Stimulated activated CD8-positive, alpha-beta memory T cell treated with anti-CD3 and anti-CD28 coated beads, Interleukin-12 subunit alpha, Interleukin-12 subunit beta, amount 100 ng/mL, for 24 hours (primary cell): ENCODE measurements at regions not wholly inside any gene's neighbourhood (a gene's known extent, or its start where the extent isn't known, plus 50 kb on each side); places are given as distances from the start of the nearest gene placed in this dataset.

Source experiments
- DNase-seq: peaks from one replicate; pipeline ENCODE4 v3.0.0-alpha.2; 2020; ENCODE audit errors: extremely low read depth

DNA sequence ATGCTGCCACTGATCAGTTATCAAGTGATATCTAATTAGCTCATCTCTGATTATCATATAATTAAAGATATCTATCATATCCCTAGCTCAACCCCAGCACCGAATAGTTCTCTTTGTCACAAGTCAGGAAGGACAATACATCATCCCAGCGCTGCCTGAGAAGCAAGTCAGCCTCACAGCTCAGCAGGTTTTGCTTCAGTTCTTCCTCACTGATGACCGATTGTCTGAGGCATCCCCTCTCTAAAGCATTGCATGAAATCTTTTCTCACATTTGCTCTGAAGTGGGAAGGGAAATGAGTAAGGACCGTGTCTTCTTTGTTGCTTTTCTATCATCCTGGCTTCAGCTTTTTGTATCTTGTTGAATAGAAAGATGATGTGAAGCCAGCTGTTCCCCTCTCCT is 247.9 kb downstream of the CMPK2 start:
- DNase-seq, result no peak

- DNase-seq, result no peak
Measured at GRCh38 chr2:6618201-6618600, 247.5 kb downstream of the CMPK2 start.

- DNase-seq, result no peak
Measured at GRCh38 chr2:6623746-6624145, 242.0 kb downstream of the CMPK2 start.

GRCh38 chr2:6626401-6627012 is 239.2 kb downstream of the CMPK2 start:
- no peak for DNase-seq

GRCh38 chr2:6627316-6627715 is 238.4 kb downstream of the CMPK2 start:
- no peak for DNase-seq

GRCh38 chr2:6630209-6630608 is 235.5 kb downstream of the CMPK2 start:
- no peak for DNase-seq

DNA sequence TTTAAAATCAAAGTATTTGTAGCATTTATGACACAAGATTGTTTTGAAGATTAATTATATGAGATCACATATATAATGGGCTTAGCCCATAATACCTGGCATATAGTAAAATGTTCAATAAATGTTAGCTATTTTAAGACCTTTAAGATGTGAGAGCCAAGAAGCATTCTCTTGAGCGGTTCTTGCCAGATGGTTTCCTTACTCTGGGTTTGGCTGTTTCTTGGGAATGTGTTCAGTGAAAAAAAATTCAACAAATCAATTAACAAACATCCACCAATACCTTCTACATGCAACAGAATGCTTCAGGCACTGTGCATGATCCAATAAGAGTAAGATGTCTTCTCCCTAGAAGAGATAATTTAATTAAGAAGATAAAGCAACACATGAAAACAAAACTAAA is 230.4 kb downstream of the CMPK2 start:
- no peak for DNase-seq

GRCh38 chr2:6637330-6637729 is 228.4 kb downstream of the CMPK2 start:
- no peak for DNase-seq

- no peak for DNase-seq
Measured at GRCh38 chr2:6639929-6640620, 225.6 kb downstream of the CMPK2 start.

DNA sequence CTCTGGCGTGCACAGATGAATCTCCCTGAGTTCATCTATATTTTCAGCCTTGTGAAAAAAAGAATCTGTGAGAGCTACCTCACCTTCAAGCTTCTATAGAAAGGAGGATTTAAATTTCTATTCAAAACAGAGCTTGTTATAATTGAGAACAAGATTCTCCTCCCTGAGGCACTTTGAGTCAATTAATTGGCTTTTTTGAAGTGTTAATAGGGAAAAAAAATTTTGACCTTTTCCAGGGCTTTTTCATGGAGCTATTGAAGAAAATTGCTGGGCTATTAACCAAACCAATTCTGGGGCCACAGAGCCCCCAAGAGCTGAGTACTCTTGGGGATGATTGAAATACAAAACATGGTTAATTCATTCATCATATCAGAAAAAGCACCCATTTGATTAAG is 225.1 kb downstream of the CMPK2 start:
- no peak for DNase-seq

DNA sequence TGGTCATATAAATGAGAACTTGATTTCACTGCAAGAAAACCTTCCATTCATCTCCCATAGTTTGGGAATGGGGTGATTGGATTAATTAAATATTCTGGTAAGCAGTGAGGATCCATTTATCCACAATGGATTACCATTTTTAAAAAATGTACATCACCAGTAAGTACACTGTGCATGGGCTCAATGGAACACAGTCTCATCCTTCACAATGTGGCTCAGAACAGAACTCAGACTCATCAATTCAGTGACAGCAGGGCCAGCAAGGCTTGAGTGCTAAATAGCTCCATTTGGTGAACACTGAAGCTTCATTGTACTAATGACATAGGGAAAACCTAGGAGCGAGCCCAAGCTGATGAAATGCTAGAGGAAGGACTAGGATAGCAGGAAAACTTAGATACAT is 223.8 kb downstream of the CMPK2 start:
- no peak for DNase-seq

DNA sequence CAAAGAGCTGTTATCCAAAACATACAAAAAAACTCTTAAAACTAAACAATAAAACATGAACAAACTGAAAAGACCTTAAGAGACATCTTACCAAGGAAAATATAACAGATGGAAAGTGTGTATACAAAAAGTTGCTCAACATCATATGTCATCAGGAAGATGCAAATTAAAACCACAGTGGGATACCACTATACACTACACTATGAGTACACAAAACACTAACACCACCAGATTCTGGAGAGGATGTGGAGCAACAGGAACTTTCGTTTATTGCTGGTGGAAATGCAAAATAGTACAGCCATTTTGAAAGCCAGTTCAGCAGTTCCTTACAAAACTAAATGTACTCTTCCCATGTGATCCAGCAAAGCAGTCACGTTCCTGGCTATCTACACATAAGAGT is 221.4 kb downstream of the CMPK2 start:
- no peak for DNase-seq

GRCh38 chr2:6645004-6645403 is 220.7 kb downstream of the CMPK2 start:
- DNase-seq, result no peak

- no peak for DNase-seq
Measured at GRCh38 chr2:6645672-6646071, 220.0 kb downstream of the CMPK2 start.

DNA sequence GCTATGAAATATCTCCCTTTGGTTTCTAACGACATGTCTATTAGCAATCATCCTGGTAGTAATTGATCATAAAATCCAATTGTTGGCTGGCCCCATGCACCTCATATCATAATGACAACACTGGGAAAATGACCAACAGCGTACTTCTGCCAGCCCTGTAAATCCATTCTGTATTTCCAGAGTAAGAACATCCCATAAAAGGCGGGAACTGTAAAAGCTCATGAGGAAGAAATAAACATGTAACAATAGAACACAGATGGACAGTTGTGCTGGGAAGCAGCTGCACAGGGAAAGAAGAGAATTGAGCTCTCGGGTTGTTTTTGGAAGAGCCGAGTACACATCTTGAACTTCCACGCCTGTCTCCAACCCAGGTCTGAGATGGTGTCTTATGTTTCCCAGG is 218.7 kb downstream of the CMPK2 start:
- DNase-seq, result no peak

GRCh38 chr2:6648596-6649247 is 217.0 kb downstream of the CMPK2 start:
- DNase-seq, result no peak

DNA sequence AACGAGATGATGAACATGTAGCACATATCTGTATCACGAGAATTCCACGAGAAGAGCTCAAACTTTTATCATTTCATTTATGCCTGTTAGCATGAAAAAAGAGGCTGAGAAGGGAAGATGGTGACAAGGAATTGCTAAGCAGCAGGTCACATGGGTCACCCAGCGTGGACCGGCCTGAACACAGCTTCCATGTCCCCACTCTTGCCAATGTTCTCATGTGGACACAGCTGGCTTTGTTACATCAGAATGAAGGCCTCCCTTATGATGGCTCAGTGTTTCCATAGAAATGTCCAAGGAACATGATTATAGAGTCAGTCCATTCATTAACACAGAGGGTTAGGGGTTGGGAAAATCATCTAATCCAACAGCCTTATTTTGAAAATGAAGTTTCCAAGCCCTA is 215.4 kb downstream of the CMPK2 start:
- no peak for DNase-seq

DNA sequence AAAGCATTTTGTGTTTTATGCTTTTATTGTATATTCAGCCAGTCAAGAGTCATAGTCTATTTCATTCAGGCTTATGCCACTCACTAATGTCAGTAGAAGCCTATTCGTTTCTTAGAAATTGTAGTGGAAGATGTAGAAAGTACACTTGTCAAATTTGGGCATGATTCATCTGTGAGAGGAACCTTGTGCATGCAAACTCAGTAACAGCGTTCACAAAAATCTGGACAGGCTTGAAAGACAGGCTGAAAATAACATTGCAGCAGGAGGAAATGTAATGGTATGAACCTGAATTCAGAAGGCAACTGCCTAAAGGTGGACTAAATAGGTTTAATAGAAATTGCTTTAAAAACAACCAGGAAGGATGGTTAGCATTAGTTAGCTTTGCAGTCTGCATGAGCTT is 213.5 kb downstream of the CMPK2 start:
- DNase-seq, result no peak

DNA sequence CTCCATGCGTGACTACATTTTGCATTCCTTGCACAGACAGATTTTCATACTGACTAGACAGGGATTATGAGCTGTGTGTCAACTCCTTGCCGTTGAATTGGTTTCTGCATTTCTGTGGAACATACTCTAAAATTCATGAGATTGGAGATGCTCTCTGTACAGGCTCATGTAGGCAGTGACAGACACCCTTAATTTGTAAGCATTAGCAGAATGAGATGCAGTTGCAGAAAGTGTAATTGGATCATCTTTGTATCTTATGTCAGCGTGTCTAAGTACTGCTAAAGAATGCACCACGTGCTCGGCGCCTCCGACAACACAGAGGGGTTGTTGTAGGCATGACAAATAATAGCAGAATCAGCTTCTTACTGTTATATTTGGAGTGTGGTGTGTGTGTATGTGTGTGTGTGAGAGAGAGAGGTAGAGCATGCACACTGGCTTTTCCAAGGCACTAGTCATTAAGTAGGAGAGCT is 212.4 kb downstream of the CMPK2 start:
- no peak for DNase-seq

GRCh38 chr2:6654279-6654678 is 211.4 kb downstream of the CMPK2 start:
- DNase-seq, result no peak

GRCh38 chr2:6656633-6657032 is 209.1 kb downstream of the CMPK2 start:
- no peak for DNase-seq

DNA sequence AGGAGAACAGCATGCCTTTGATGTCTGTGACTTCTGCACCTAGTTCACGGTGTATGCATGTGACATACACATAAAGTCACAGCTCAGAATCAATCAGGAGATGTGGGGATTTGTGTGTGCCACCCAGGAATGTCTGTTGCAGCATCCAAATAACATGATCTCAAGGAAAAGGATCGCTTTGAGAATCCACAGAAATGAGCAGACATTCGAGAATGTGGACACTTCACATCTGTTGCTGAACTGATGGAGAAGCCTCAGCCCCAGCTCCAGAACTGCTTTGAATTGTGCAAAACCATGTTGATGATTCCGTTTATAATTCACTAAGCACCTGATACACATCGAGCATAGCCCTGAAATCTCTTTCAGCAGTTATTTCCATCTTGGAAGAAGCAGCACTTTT is 208.6 kb downstream of the CMPK2 start:
- no peak for DNase-seq

DNA sequence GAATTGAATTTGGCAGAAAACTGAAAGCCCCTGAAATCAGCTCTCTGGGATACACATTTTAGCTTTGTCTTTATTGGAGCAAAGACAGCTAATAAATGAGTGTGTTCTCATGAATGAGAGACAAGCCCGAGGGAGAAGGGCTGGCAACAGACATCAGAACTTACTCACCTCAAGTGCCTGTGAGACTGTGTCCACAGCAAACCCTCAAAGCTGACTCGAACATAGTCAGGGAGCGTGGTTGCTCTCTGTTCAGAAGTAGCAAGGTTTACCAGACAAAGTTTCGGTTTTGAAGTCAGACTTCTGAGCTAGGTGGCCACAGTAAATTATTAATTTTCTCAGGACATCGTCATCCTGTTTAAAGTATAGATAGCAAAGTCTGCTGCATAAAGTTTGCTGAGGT is 207.9 kb downstream of the CMPK2 start:
- no peak for DNase-seq
